HG03378 (cell line): ENCODE measurements at regions not wholly inside any gene's neighbourhood (a gene's known extent, or its start where the extent isn't known, plus 50 kb on each side); places are given as distances from the start of the nearest gene placed in this dataset.

Experiments
- ATAC-seq: cut with Tn5 transposase; IDR thresholded peaks from one replicate; pipeline ENCODE4 v1.9.1; 2021; ENCODE audit warnings: mild to moderate bottlenecking, moderate library complexity; ENCODE audit not compliant: unreplicated experiment

DNA sequence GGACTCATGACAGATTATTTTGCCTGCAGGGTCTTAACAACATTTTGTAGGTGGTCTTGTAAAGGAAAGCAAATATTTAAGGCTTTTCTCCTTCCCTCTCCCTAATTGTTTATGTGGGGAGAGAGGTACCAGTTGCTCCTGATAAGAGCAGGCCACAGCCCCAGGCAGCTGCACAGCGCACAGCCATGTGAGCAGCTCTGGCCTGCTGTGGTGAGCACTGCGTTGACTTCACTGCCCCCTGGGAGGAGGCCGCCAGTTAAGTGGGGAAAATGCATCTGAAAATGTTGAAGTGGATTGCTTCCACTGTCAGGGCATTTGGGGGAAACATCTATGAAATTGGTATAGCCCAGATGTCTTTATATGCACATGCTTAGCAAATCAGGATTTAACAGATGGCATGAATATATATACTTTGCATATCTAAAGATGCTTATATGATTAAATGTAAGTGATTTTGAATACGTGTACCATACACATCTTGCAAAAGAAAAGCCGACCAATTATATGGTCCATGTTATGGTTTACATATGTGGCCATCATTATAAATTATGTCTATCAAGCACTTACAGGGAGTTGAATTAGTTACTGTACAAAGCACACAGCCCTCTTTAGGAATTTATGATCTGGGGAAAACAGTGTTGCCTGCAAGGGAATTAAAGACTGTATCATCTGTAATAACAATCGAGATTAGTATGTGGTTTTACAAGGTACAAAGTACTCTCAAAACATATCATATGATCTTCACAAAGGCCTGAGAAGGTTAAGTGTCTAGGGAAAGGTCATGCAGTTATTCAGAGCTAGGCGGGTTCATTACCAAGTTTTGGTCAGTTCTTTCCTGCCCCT is 132.1 kb downstream of the RHOU start:
- ATAC-seq = no peak

DNA sequence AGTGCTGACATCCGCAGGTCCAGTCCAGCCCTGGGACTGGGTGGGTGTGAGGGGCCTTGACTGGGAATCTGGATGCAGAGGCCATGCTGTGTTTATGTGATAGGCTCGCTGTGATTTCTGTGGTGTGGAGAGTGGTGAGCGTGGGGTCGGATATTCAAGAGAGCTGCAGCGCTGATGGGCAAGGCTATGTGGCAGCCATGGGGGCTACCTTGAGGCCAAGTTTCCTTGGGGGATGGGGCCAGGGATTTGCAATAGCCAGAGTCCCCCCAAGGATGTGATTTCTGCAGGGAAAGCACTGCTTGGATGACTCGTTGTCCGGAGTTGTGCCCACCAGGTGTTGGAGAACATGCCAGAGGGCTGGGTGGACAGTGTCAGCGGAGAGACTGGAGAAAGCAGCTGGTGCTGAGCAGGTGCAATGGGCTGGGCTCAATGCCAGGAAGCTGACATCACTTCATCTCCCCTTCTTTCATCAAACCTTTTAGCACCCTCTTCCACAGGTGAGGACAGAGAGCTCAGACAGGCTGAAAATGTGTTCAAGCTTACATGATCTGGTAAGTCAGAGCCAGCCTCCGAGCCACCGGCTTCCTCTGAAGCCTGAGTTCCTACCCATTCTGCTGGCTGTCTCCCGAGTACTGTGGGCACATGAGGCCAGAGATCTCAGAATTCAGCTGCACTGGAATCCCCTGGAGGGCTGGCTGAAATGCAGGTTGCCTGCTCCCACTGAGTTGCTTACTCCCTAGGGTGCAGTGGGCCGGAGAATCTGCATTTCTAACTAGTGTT is 132.9 kb downstream of the RHOU start:
- ATAC-seq = no peak

DNA sequence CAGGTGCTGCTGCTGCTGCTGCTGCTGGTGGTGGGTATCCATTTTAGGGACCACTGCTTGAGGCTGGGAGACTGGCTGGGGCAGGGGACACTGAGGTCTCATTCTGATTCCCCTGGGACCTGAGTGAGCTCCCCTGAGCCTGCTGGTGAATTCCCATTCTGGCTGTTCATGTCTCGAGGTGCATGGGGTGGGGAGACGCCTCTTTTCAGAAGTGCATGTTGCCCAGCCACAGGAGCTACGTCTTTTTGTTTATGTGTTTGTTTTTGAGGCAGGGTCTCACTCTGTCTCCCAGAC is 133.4 kb downstream of the RHOU start:
- ATAC-seq = no peak

DNA sequence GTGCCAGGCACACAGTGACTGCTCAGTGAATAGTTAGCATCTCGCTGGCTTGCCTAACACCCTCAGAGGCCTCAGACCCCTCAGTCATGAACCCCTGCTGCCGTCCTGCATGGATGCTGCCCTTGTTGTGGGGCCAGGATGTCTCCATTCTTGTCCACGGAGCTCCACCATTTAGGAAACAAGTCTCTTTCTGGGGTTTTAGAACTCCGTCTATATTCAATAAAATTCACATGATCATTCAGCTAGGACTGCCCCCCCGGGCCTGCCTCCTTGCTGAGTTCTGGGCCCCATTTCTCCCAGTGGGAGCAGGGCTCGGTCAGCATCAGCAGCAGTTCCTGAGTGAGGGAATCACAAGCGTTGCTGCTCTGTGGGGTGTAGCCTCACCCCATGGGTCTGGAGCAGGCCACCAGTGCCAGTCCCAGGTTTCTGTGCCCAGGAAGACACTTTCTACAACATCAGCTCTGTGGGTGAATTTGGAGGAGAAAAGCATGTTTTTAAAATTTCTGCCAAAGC is 134.1 kb downstream of the RHOU start:
- no peak for ATAC-seq

DNA sequence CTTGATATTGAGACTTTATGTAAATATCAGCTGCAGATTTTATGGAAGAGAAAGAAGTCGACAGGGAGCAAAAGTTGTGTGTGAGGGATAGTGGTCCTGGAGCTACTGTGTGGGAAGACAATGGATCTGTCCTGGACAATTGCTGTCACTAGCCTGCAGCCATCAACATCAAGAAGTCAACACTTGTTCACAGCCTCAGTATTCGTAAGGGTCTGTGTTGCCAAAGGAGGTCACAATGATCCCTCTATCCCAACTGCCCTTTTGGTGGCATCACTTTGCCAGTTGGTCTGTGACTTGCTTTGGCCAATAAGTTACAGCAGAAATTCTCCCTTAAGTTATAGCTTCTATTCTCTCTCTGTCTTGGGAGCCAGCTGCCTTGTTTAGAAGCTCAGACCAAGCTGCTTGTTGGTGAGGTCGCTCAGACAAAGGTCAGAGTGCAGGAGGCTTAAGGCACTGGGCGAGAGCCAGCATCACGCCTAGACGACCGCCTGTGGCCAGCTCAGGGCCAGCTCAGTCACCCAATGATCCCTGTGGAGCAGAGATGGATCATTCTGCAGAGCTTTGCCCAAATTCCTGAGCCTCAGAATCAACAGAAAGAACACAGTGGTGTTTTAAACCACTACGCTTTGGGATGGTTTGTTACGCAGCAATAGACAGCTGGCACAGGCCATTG is 134.9 kb downstream of the RHOU start:
- ATAC-seq = no peak

DNA sequence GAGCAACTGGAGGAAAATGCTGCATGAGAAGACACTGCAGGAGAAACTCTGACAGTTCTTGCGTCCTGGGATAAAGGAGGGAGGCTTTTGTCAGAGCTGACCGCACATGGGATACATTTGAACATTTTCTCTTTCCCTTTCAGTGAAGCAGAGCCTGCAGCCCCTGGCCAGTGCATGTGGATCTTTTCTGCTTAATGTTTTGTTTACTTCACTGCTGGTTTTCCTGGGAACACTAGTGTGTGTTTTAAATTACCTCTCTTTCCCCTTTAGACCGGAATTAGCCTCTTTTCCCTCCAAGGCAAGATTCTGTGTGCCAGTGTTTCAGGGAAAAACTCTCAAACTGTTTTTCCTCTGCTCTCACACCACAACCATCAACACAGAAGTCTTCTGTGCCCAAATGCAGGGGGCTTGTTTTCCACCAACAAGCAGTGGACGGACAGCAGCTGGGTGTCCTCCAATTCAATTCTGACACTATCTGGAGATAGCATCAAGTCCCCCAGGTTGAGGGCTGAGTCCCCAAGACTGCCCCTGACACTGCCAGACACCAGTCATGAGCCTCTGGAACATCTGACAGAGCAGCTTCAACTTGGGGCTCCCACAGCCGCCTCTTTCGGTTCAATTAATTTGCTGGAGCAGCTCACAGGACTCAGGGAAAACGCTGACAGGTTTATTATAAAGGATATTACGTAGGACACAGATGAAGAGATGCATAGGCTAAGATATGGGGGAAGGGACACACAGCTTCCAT is 136.2 kb downstream of the RHOU start:
- no peak for ATAC-seq

DNA sequence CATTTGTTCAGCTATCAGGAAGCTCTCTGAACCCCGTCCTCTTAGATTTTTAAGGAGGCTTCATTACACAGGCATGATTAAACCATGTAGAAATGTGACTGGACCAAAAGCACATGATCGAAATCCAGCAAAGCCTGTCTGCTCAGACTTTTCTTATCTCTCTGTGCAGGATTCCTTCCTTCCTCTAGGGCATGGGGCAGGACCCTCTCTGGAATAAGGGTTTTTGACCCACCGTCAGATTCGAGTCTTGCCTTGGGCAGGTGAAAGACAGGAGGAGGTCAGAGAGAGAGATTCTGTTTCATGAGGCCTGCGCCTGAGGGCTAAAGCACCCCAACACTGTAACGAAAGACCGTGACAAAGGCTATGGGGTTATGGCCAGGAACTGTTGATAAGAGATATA is 136.8 kb downstream of the RHOU start:
- no peak for ATAC-seq

DNA sequence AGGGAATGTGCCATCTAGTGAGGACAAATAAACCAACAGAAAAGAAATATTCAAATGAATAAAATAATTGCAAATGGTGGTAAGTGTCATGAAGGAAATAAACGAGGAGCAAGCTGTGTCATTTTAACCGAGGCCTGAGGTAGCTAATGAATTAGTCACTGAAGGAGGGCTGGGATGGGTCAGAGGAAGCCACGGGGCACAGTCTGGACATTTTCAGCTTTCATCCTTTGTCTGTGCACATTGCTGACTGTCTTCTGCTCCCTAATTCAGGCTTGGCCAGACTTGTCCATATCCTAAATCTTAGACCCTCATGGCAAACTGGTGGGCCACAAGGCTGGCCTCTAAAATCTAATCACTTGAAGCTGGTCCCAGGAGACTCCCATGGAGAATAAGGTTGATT is 138.4 kb downstream of the RHOU start:
- ATAC-seq = no peak

DNA sequence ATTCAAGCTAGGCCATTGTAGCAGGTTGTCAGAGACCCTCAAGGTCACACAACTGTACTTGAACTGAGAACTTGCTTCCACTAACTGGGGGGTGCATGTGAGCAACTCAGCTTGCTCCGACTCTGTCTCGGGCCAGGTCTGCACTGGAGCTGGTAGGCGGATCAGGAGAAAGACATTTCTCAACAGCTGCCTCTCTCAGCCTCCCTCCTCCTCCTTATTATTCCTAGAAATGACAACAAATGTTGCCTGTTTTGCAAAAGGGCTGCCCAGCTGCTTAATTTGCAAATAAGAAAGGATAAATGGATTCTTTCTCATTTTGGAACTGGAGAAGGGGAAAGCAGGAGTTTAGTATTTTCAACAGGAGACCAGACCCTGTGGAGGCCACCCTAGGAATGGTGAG is 140.5 kb downstream of the RHOU start:
- no peak for ATAC-seq

DNA sequence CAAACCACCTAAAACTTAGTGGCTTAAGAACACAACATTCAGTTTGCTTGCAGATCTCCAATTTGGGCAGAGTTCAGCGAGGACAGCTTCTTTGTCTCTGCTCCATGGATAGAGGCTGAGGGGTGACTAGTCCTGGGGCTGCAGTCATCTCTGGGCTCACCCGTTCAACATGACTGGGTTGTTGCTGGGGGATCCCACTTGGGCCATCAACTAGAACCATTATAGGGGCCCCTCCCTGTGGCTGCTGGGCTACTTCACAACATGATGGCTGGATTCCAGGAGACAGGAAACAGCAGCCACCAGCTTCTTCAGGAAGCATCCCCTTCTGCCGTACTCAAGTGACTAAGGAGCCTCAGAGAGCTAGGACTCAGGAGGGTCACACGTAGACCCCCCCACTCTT is 140.9 kb downstream of the RHOU start:
- ATAC-seq = no peak

DNA sequence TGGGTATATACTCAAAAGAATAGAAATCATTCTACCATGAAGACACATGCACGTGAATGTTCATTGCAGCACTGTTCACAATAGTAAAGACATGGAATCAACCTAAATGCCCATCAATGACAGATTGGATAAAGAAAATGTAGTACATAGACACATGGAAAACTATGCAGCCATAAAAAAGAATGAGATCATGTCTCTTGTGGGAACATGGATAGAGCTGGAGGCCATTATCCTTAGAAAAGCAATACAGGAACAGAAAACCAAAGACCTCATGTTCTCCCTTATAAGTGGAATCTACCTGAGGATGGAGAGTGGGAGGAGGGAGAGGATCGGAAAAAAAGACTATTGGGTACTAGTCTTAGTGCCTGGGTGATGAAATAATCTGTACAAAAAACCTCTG is 143.9 kb downstream of the RHOU start:
- ATAC-seq = no peak

DNA sequence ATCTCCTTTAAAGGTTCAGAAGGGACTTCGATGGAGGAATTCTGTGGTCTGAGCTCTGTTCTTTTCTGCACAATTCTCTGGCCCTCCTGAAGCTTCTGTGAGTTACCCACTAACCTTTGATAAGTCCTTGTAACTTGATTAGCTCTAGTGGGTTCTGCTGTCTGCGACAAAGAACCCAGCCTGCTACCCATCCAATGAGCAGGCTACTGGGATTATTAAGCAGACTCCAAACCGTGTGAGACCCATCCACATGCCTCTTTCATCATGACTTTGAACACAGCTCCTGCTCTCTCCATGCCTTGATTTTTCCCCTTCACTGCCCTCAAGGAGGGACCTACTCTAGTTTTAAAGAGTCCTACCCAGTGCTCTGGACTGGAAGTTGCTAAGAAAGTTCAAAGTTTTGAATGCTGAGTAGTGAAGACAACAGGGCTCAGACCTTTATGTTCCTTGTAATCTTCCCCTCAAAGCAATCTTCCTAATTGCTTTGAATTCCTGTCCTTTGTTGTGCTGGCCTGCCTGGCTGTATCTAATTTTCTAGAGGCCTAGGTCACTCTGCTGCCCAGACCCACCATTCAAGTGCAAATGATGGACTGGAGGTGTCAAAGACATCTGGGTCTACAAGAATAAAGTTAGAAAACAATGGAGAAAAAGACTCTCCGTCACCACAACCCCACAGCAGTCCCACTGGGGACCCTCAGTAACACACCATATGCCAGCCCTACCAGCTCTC is 146.9 kb downstream of the RHOU start:
- ATAC-seq = no peak

DNA sequence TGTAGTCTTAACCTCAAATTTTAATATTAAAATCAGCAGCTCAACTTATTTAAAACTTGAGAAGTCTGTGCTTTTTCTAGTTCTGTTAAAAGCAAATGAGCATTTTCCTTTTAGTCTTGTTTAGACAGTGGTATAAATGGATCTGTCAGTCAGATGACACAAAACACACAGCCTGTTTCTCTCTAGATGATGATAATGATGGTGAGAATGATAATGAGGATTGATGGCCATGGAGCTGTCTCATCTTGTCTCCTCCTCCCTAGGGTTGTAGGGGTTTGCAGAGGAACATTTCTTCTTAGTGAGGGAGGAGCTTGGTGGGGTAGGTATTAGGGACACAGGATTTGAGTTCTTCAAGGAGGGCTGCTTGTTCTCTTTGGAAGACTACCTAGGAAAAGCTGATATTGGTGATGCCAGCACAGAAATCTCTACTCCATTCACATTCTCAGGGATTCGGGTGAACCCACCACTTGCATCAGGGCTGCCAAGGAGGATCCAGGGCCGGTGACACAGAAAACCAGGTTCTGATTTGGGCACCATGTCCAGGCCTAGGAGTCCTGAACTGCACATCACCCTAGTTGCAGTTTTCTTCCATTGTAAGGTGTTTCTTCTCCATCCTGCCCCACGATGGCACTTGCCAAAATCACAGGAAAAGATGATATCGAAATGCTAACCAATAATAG is 147.6 kb downstream of the RHOU start:
- no peak for ATAC-seq

DNA sequence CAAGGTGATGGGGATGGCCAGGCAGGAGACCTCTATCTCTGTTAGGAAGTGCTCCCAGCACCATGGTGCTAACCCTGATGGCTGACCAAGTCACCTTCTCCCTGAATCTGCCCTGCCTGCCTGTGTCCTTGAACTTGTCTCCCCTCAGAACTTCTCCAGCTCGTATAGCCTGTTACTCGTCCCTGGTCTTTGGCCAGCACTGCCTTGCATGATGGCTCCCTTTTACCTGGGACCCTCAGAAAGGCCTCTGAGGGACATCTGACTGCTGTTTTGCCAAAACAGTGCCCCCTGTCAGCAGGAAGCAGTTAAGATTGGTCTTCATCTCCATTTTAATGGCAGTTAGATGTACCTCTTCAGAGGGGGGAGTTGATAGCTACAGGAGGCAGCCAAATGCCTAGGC is 148.3 kb downstream of the RHOU start:
- ATAC-seq = no peak

DNA sequence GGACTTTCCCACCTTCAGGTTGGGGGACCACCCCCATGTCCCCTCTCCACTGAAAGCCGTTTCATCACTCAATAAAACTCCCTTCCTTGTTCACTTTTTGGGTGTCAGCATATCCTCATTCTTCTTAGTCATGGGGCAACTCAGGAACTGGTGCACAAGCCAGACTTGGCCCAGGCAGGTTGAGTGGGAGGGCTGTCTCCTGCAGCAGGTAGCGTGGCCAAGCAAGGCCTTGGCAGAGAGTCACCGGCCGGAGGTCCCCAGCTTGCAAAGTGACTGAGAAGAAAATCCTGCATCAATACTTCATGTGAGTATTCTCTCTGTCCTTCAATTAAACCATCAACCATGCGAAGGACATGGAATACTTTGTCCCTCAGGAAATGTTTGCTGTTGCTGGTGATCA is 148.9 kb downstream of the RHOU start:
- ATAC-seq = no peak

DNA sequence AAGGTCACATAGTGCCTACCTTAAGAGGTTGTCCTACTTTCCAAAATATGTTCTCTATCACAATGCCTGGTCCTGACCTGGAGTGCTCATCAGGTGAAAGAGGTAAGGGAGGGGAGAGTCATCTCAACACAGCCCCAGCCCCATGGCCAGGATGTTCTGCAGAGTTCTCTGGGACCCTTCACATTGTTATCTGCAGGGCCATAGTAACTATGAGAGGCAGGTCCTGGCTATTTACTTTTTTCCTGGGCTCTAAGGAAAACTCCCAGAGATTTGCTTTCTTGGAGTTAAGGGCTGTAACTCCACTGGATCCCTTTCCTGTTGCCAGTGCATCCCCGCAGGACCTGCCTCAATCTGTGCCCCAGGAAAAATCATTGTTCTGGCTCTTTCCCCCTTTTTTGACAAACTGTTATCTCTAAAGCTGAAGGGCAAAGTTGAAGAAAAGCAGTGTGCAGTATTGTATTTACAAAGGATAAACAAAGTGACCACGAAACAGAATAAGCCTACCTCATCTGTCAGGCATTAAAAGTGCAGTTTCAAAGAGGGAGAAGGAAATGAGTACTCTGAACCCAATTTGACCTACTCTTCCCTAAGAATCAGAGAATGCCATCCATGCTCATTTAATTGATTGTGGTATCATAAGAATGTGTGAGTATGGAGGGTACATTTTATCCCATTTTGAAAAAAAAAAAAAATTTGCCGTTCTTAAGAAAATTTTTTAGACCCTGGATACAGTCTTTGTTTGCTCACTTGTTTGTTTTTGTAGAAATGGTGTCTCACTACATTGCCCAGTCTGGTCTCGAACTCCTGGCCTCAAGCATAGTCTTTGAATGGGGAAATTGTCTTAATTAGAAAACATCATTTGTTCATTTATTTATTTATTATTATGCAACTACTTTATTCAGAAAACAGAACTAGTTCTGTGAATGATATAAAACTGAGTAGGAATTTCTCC is 149.6 kb downstream of the RHOU start:
- ATAC-seq = no peak

DNA sequence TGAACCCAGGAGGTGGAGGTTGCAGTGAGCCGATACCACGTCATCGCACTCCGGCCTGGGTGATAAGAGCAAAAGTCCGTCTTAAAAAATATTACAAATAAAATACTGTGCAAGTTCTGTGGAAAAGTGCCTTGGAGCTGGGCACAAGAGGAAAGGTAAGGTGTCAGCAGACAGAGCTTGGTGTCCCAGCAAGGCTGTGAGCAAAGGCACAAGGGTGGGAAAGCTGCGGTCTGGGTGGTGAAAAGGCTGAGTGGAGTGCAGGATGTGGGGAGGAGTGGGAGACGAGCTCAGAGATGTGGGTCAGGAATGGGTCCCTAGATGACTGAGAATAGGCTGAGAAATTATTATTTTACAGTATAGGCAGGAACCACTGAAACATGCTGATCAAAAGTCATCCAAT is 150.6 kb downstream of the RHOU start:
- no peak for ATAC-seq

DNA sequence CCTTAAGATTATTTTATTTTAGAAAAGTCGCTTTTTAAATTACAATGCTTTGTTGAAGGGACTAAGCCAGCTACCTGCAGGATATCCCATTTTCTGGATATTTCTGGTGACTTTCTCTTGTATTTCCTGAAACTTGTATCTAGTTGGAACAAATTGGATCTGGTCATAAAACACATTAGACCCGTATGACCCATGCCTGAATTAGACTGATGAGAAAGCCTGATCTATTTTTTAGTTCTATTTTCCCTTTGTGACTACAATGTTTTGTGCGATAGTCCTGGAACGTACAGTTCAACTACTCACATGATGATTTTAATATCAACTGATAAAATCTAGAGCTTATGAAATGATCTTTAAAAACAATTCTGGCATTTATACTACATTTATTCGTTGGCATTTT is 151.8 kb downstream of the RHOU start:
- no peak for ATAC-seq

DNA sequence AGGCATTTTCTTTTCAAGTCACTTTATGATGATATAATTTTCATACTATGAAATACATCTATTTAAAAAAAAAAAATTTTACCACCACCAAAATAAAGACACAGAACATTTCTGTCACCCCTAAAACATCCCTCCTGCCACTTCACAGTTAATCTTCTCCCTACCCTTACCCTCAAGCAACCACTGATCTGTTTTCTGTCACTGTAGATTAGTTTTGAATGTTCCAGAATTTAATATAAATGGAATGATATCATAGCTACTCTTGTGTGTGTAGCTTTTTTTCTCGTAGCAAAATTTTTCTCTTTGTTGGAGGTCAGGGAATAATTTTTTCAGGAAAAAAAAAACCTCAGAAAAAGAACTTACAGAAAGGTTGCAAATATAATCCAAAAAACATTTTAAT is 152.7 kb downstream of the RHOU start:
- no peak for ATAC-seq
